D341Med (cell line): ENCODE measurements at regions not wholly inside any gene's neighbourhood (a gene's known extent, or its start where the extent isn't known, plus 50 kb on each side); places are given as distances from the start of the nearest gene placed in this dataset.
"Not testable (repeated sequence)": the region's sequence is repeated elsewhere in the genome, so short reads cannot be mapped to it uniquely, and the experiment has no call there.

Source experiments
- DNase-seq: peaks from one replicate; pipeline ENCODE4 v3.0.0; 2012; ENCODE audit warnings: low spot score

DNA sequence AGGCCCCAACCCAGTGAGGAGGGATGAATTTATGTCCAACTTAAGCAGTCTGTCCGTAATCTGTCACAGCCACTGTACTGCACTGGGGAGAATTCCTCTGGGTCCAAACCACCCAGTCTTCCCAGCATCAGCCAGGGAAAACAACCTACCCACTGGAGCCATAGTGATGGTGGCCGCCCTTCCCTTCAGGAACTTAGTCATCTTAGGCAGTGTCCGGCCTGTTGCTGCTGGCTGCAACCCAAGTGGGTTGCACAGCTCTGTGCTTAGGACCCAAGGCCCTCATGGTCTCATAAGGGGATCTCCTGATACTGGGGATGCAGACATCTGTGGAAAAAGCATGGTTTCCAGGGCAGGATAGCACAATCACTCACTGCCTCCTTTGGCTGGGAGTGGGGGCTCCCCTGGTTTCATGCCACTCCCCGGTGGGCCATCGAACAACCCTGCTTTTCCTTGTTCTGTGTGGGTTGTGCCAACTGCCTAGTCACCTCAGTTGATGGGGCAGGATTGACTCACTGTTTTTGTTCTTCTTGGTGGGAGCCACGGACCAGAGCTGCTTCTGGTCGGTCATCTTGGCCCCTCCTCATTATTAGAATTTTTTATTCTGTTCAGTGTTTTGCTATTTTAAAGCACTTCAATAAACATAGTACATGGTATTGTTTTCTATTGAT, 591.9 kb downstream of the DOK5 start:
- no peak for DNase-seq

DNA sequence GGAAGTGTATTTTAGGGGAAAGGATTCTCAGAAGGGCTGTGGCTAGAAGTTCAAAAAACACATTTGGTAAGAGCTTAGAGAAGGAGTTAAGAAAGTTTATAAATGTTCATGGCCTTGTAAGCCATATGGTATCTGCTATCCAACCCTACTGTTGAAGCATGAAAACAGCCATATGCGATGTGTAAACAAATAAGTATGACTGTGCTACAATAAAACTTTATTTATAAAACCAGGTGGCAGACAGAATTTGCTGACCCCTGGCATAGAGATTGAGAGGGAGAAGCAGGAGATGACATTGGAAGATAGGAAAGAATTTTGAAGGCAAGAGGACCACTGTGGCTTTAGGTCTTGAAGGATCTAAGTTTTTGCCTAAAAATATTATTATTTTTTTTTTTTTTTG, 583.5 kb downstream of the DOK5 start:
- DNase-seq, result no peak

GRCh38 chr20:55057779-55058415, 582.5 kb downstream of the DOK5 start:
- no peak for DNase-seq

GRCh38 chr20:55054453-55054852, 579.1 kb downstream of the DOK5 start:
- DNase-seq, result no peak

DNA sequence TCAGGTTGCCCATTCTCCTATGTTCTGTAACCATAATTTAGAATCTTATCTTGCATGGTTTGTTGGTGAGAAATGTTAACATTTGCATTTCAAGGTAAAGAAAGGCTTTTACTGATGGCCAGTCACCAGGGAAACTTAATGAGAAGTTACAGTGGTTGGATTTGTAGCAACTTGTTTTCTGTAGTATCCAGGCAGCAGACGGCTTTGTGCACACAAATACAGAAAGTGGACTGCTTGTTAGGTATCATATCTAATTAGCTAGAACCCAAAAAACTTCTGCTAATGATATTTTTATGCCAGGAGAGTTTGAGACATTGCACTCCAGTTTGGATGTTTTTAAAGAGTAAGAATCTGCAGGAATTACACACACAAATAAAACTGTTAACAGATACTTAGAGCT, 578.0 kb downstream of the DOK5 start:
- DNase-seq, result no peak

- DNase-seq, result no peak
Observed at GRCh38 chr20:55052459-55052858, 577.1 kb downstream of the DOK5 start.

DNA sequence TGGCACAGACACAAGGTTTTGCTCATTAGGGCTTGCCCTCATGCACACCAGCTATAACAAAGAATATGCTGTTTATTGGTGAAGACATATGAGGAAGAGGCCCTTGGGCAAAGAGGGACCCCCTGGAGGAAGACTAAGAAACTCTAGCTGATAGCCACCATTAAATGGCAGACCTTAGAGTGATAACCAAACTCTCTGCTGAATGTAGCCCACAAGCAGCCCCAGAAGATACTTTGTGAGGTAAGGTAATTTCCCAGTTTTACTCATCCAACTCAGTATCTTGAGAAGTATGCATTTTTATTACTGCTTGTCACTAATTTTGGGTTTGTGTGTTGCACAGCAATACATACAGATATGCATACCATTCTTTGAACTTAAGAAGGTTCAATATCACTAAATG, 563.3 kb downstream of the DOK5 start:
- DNase-seq, result no peak

- no peak for DNase-seq
Observed at GRCh38 chr20:55031971-55032370, 556.6 kb downstream of the DOK5 start.

- no peak for DNase-seq
Observed at GRCh38 chr20:55014766-55015165, 539.4 kb downstream of the DOK5 start.

DNA sequence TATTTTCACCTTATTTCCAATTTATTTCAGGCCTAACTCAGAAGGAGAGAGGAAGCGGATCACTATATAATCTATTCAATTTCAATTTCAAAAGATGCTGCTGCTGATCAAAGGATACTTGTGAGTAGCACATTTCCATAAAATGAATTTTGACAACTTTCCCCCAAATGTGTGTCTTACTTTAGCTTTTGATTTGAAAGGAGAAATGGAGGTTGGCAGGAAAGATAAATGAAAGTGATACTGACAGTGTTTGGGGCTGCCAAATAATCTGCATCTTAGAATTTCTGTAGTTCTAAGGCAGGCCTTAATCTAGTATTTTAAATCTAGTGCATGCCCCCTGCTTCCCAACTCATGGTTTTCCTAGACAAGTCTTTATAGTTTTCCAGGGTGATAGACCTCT, 535.4 kb downstream of the DOK5 start:
- no peak for DNase-seq

DNA sequence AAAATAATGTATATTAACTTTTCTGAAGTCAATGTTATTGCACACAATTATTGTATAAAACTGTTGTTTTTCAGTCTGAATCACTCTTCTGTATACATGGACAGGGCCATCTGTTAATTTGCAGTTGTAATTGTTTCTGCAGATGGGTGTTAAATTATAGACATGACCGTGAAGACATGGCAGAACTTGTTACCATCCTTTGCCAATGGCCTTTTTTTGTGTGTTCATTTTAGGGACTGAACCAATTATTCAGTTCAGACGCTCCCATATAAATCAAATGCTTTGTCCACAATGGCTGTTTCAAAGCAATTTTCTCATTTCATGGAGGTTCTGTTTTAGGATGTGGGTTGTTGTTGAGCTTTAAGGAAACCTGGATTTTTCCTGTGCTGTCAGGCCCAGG, 533.7 kb downstream of the DOK5 start:
- no peak for DNase-seq

GRCh38 chr20:55004044-55004443, 528.7 kb downstream of the DOK5 start:
- no peak for DNase-seq

DNA sequence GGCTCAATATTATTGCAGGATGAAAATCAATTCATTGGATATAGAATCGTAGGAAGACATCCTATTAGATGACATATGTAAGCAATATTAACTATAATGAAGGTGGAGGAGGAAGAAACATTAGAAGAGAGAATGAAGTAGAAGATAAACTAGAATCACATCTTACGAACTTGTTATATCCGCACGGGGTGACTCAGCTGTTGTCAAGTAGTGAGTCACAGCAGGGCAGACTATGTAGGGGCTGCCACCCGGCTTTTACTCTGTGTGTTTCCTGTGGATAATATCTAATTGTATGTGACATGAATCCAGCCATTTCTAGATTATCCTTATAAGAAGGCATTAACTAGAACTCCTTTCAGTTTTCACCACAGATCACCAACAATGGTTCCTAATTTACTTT, 520.2 kb downstream of the DOK5 start:
- no peak for DNase-seq

GRCh38 chr20:54995011-54995410, 519.6 kb downstream of the DOK5 start:
- no peak for DNase-seq

- DNase-seq, result no peak
Observed at GRCh38 chr20:54985091-54985490, 509.7 kb downstream of the DOK5 start.

DNA sequence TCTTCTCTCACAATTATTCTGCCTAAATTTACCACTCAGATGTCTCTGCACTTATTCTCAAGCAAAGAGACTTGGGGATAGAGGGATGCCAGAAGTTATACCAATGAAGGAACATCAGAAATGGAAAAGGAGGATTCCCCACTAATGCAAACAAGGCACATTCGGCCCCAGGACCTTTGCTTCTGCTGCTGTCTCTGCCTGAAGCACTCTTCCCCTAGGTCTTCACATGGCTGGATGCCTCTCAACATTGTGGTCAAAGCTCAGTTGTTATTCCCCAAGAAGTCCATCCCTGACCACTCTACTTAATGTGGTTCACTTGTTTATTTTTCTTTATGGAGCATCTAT, 508.7 kb downstream of the DOK5 start:
- no peak for DNase-seq

GRCh38 chr20:54983394-54984103, 508.2 kb downstream of the DOK5 start:
- DNase-seq, result not testable (repeated sequence)

DNA sequence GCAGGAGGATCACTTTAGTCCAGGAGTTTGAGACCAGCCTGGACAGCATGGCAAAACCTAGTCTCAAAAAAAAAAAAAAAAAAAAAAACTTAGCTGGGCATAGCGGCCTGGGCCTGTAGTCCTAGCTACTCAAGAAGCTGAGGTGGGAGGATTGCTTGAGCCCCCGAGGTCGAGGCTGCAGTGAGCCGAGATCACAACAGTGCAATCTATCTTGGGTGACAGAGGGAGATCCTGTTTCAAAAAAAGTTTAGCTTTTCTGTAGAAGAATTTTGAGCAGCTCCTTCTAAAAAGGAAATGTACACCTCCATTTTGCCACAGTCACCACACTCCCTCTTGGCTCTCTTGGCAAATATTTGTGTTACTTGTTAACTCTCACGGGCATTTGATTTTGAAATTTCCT, 505.8 kb downstream of the DOK5 start:
- DNase-seq, result no peak

DNA sequence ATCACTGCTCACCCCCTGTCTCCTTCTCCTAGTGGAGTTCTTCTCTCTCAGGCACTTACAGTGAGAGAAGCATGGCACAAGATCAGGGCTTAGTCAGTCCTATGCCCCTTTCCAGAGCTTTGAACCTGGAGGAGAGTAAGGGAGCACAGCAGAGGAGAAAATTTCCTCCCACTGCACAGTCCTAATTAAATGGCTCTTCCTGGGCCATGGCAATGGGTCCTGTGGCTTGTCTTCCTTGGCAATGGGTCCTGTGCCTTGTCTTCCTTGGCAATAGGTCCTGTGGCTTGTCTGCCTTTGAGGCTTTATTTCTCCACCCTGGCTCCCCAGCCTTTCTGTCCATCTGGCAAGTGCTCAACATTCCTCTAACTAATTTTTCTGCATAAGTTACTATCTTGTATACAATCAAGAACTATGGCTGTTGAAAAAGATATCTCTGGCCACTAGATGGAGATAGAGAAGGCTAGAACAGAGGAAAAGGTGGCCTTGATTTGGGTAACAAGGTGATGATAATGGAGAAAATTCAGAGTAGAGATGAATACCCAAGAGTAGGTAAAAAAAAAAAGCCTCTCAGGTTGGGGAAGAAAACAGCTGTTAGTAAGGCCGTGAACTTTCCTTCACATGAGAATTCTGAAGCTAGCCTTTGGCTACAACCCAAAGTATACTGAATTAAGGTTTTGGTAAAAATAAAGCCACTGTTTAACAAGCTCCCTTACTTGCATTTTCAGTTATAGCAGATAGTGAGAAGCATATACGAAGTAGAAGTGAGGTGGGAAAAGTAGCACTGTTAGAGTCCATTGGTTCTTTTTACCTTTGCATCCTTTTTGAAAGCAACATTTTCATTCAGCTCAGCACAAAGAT, 504.9 kb downstream of the DOK5 start:
- no peak for DNase-seq

GRCh38 chr20:54950304-54950703, 474.9 kb downstream of the DOK5 start:
- DNase-seq, result no peak

- no peak for DNase-seq
Observed at GRCh38 chr20:54941666-54942065, 466.3 kb downstream of the DOK5 start.

DNA sequence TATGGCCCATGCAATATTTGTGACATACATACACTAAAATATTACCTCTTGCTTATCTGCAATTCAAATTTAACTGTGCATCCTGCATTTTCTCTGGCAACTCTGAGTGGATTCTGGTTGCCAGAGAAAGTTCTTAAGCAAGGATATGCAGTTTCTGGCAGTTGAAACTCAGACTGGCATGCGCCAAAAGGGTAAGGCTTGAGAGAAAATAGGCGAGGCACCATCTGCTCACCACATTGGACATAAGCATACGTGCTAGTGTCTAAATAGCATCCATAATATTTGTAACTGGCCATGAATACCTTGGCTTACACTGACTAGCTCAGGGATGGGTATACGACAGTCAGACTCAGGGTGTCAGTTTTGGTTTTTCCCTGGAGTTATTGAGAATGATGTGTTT, 465.1 kb downstream of the DOK5 start:
- DNase-seq, result no peak

DNA sequence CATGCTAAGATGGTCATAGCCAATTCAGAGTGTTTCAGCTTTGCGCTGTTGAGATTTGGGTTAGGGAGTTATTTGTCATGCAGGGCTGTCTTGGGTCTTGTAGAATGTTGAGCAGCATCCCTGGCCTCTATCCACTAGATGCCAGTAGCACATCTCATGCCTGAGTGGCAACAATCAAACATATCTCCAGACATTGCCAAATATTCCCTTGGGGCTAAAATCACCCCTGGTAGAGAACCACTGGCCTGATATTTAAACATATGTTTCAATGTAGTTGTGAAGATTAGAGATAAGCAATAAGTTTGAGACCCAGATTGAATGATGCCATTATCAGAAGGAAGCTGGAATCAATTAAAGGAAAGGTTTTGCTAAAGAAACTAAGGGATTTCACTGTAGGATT, 463.3 kb downstream of the DOK5 start:
- no peak for DNase-seq
